Thymus (tissue), 11 donors: ENCODE measurements at regions not wholly inside any gene's neighbourhood (a gene's known extent, or its start where the extent isn't known, plus 50 kb on each side); places are given as distances from the start of the nearest gene placed in this dataset.

Source experiments
- DNase-seq, 9 donors: peaks; one replicate each; pipeline ENCODE4 v3.0.0-alpha.2; 2013; ENCODE audit warnings: low spot score in 9 of 9, low read depth in 6 of 9, missing footprints in 1 of 9
- H3K27ac ChIP-seq, 2 donors: one replicate each; pipeline ENCODE4 v1.5.1; 2013; ENCODE audit warnings: control low read depth in 1 of 2, low read depth in 1 of 2, low read length in 1 of 2, mild to moderate bottlenecking in 1 of 2, moderate library complexity in 1 of 2
- H3K27me3 ChIP-seq, 2 donors: one replicate each; pipeline ENCODE4 v1.5.1; 2013; ENCODE audit warnings: low read length in 1 of 2; ENCODE audit not compliant: control insufficient read depth in 2 of 2, insufficient read depth in 1 of 2
- H3K36me3 ChIP-seq, 2 donors: one replicate each; pipeline ENCODE4 v1.5.1; 2013; ENCODE audit warnings: low read length in 1 of 2, mild to moderate bottlenecking in 1 of 2, moderate library complexity in 1 of 2; ENCODE audit not compliant: control insufficient read depth in 2 of 2, insufficient read depth in 2 of 2
- H3K4me1 ChIP-seq, 2 donors: one replicate each; pipeline ENCODE4 v1.5.1; 2013; ENCODE audit warnings: low read length in 2 of 2; ENCODE audit not compliant: control insufficient read depth in 2 of 2, insufficient read depth in 2 of 2
- H3K4me3 ChIP-seq, 2 donors: one replicate each; pipeline ENCODE4 v1.5.1; 2013; ENCODE audit warnings: low read length in 2 of 2, control low read depth in 1 of 2, mild to moderate bottlenecking in 1 of 2
- H3K9me3 ChIP-seq, 2 donors: one replicate each; pipeline ENCODE4 v1.5.1; 2013; ENCODE audit warnings: low read length in 1 of 2, mild to moderate bottlenecking in 1 of 2; ENCODE audit not compliant: control insufficient read depth in 2 of 2, insufficient read depth in 1 of 2
- WGBS: extraction: QIAGEN DNeasy Blood & Tissue Kit; methylation state at CpG from one replicate; pipeline ENCODE4 v1.1.7; 2013; 5-methylcytosine and 5-hydroxymethylcytosine counted together
- donor health status: healthy.

GRCh38 chr3:194046531-194046930 is 89.4 kb upstream of the HES1 start:
- no peak for DNase-seq
- peaks cover 2 to 10% of the 10 kb centered on the region in 2 donors for H3K9me3 ChIP-seq
- WGBS, result 100% methylated on average over 1 of the region's 1 CpG
- no peak overlapping the region for H3K4me3 ChIP-seq
- H3K36me3 ChIP-seq, result no peaks in the 10 kb centered on the region
- H3K27me3 ChIP-seq, result no peaks in the 10 kb centered on the region
- H3K27ac ChIP-seq, result no peak overlapping the region
- H3K4me1 ChIP-seq, result peaks cover 0 to 12% of the 10 kb centered on the region in 2 donors

GRCh38 chr3:194046995-194047645 is 88.8 kb upstream of the HES1 start:
- no peaks in the 10 kb centered on the region for H3K36me3 ChIP-seq
- DNase-seq, result peak in 4 of 9 donors; percentile 19 to 58 (median 32)
- WGBS, result 10% methylated on average over 4 of the region's 4 CpGs
- no peak overlapping the region for H3K4me3 ChIP-seq
- H3K9me3 ChIP-seq, result peaks cover 2 to 16% of the 10 kb centered on the region in 2 donors
- H3K27me3 ChIP-seq, result no peaks in the 10 kb centered on the region
- peak overlapping the region; percentile 20 to 41 for H3K27ac ChIP-seq
- H3K4me1 ChIP-seq, result peaks cover 0 to 12% of the 10 kb centered on the region in 2 donors

GRCh38 chr3:194049394-194049793 is 86.6 kb upstream of the HES1 start:
- WGBS, result 97% methylated on average over 1 of the region's 1 CpG
- Histone ChIP-seq H3K27me3 (no peaks in the 10 kb centered on the region), H3K4me1 (peaks cover 0 to 12% of the 10 kb centered on the region in 2 donors), H3K9me3 (peaks cover 2 to 16% of the 10 kb centered on the region in 2 donors), H3K27ac (no peak overlapping the region), H3K4me3 (no peak overlapping the region), H3K36me3 (no peaks in the 10 kb centered on the region)
- DNase-seq, result no peak

DNA sequence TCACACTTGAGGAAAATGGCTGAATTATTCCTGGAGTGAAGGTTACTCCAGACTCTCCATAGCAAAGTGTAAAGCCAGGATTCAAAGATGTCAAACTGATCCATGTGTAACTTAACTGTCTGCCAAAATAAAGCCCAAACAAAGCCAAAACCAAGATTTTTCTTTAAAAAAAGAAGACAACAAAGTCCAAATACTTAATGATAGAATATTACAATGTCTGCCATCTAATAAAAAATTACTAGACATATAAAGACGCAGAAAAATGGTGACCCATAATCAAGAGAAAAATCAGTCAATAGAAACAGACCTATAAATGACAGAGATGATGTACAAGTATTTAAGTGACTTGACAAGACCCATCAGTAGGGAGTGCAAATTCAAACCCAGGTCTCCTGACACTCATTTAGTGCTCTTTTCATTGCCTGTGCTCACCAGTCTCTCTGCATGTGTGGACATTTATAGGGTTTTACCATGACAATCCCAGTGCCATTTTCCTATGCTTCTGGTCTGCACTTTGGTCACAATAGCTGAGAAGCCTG is 85.1 kb upstream of the HES1 start:
- peaks cover 0 to 12% of the 10 kb centered on the region in 2 donors for H3K4me1 ChIP-seq
- H3K36me3 ChIP-seq, result no peaks in the 10 kb centered on the region
- DNase-seq, result no peak
- WGBS, result 99% methylated on average over 1 of the region's 1 CpG
- no peak overlapping the region for H3K27ac ChIP-seq
- H3K27me3 ChIP-seq, result no peaks in the 10 kb centered on the region
- no peak overlapping the region for H3K4me3 ChIP-seq
- H3K9me3 ChIP-seq, result peaks cover 2 to 16% of the 10 kb centered on the region in 2 donors

- Histone ChIP-seq H3K4me1 (peaks cover 0 to 15% of the 10 kb centered on the region in 2 donors), H3K27ac (no peak overlapping the region), H3K36me3 (no peaks in the 10 kb centered on the region), H3K4me3 (no peak overlapping the region), H3K9me3 (peaks cover 2 to 16% of the 10 kb centered on the region in 2 donors), H3K27me3 (no peaks in the 10 kb centered on the region)
- 46% methylated on average over 2 of the region's 2 CpGs for WGBS
- no peak for DNase-seq
Observed at GRCh38 chr3:194051366-194052149, 84.4 kb upstream of the HES1 start.

DNA sequence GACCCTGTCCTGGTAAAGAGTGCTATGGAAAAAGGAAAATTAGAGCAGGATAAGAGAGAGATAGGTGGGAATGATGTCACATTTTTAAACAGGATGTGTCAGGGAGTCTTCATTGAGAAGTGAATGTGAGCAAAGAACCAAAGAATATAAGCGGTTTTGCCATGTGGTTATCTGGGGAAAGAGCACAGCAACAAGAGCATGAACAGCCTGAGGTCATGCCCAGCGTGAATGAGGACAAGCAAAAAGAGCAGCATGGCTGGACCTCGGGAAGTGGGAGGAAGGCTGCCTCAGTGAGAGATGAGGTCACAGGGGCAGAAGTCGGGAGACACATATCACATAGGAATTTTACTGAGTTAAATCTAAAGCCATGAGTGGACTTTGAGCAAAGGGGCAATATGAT is 82.8 kb upstream of the HES1 start:
- H3K4me1 ChIP-seq, result peaks cover 3 to 12% of the 10 kb centered on the region in 2 donors
- H3K36me3 ChIP-seq, result no peaks in the 10 kb centered on the region
- H3K9me3 ChIP-seq, result peaks cover 2 to 16% of the 10 kb centered on the region in 2 donors
- no peak overlapping the region for H3K4me3 ChIP-seq
- no peak for DNase-seq
- no peaks in the 10 kb centered on the region for H3K27me3 ChIP-seq
- no peak overlapping the region for H3K27ac ChIP-seq
- WGBS, result 98% methylated on average over 4 of the region's 4 CpGs

- Histone ChIP-seq H3K4me3 (no peak overlapping the region), H3K36me3 (no peaks in the 10 kb centered on the region), H3K27ac (no peak overlapping the region), H3K9me3 (peaks cover 2 to 16% of the 10 kb centered on the region in 2 donors), H3K4me1 (peaks cover 3 to 16% of the 10 kb centered on the region in 2 donors), H3K27me3 (no peaks in the 10 kb centered on the region)
- DNase-seq, result no peak
- WGBS, result 95% methylated on average over 2 of the region's 2 CpGs
Observed at GRCh38 chr3:194054016-194054415, 81.9 kb upstream of the HES1 start.

DNA sequence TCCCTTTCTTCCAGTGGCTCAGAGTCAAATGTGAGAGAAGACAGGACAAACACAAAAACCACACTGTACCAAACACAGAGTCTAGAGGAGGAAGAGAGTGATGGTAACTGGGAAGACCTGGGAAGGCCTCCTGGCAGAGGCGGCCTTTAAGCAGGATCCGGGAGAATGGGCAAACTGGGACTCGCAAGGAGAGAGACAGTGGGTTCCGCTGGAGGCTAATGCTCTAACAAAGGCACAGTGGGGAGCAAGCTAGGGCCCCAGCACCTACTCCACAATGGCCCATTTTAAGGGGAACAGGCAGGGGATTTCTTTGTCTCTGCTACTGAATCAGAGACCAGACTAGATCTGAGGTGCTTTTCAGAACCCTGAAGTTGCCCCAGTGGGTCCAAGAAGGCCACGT is 81.4 kb upstream of the HES1 start:
- Histone ChIP-seq H3K4me3 (no peak overlapping the region), H3K36me3 (no peaks in the 10 kb centered on the region), H3K9me3 (peaks cover 2 to 16% of the 10 kb centered on the region in 2 donors), H3K4me1 (peaks cover 3 to 16% of the 10 kb centered on the region in 2 donors), H3K27me3 (no peaks in the 10 kb centered on the region), H3K27ac (no peak overlapping the region)
- 94% methylated on average over 5 of the region's 5 CpGs for WGBS
- DNase-seq, result no peak

GRCh38 chr3:194054961-194055360 is 81.0 kb upstream of the HES1 start:
- WGBS, result 95% methylated on average over 3 of the region's 3 CpGs
- Histone ChIP-seq H3K27me3 (no peaks in the 10 kb centered on the region), H3K4me3 (no peak overlapping the region), H3K4me1 (peaks cover 3 to 16% of the 10 kb centered on the region in 2 donors), H3K27ac (no peak overlapping the region), H3K36me3 (no peaks in the 10 kb centered on the region), H3K9me3 (peaks cover 2 to 16% of the 10 kb centered on the region in 2 donors)
- DNase-seq, result no peak
